HL-60 (cell line): ENCODE measurements at regions not wholly inside any gene's neighbourhood (a gene's known extent, or its start where the extent isn't known, plus 50 kb on each side); places are given as distances from the start of the nearest gene placed in this dataset.

Experiments
- CTCF ChIP-seq: IDR thresholded peaks from one replicate; pipeline ENCODE4 v1.5.1; 2011; ENCODE audit warnings: low read length, control low read depth, inconsistent platforms; ENCODE audit not compliant: insufficient read depth
- POLR2AphosphoS5 ChIP-seq: IDR thresholded peaks from 2 replicates; pipeline ENCODE4 v1.6.1; 2012; ENCODE audit warnings: low read depth

GRCh38 chr15:85932391-85932790 lies 137.7 kb upstream of the KLHL25 start:
- TF ChIP-seq CTCF (no peak), POLR2AphosphoS5 (no peak)
